ENCODE measurements at regions not wholly inside any gene's neighbourhood (a gene's known extent, or its start where the extent isn't known, plus 50 kb on each side); places are given as distances from the start of the nearest gene placed in this dataset.

DNA sequence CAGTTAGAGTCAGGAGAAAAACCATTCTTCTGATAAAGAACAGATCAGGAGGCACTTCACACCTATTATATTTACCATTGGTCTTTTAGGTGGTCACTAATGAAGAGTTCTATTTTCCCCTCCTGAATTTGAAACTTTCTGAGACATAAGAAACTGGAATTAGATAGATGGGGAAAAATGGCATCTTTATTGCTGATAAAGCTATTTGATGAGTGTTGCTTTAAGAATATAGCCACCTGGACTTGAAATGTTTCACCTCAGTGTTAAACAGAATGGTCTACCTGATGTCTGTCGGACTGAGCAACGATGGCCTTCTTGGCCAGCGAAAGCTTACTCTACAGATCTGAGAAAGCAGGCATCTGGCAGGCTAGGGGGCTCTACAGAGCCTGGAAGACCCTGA, 107.0 kb downstream of the SLITRK5 start (continued):
- TF ChIP-seq, protein P1, sequence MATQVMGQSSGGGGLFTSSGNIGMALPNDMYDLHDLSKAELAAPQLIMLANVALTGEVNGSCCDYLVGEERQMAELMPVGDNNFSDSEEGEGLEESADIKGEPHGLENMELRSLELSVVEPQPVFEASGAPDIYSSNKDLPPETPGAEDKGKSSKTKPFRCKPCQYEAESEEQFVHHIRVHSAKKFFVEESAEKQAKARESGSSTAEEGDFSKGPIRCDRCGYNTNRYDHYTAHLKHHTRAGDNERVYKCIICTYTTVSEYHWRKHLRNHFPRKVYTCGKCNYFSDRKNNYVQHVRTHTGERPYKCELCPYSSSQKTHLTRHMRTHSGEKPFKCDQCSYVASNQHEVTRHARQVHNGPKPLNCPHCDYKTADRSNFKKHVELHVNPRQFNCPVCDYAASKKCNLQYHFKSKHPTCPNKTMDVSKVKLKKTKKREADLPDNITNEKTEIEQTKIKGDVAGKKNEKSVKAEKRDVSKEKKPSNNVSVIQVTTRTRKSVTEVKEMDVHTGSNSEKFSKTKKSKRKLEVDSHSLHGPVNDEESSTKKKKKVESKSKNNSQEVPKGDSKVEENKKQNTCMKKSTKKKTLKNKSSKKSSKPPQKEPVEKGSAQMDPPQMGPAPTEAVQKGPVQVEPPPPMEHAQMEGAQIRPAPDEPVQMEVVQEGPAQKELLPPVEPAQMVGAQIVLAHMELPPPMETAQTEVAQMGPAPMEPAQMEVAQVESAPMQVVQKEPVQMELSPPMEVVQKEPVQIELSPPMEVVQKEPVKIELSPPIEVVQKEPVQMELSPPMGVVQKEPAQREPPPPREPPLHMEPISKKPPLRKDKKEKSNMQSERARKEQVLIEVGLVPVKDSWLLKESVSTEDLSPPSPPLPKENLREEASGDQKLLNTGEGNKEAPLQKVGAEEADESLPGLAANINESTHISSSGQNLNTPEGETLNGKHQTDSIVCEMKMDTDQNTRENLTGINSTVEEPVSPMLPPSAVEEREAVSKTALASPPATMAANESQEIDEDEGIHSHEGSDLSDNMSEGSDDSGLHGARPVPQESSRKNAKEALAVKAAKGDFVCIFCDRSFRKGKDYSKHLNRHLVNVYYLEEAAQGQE (IDR thresholded peaks at IDR 0.05; ENCODE audit: unreplicated experiment) = no peak
- TF ChIP-seq, protein P2, sequence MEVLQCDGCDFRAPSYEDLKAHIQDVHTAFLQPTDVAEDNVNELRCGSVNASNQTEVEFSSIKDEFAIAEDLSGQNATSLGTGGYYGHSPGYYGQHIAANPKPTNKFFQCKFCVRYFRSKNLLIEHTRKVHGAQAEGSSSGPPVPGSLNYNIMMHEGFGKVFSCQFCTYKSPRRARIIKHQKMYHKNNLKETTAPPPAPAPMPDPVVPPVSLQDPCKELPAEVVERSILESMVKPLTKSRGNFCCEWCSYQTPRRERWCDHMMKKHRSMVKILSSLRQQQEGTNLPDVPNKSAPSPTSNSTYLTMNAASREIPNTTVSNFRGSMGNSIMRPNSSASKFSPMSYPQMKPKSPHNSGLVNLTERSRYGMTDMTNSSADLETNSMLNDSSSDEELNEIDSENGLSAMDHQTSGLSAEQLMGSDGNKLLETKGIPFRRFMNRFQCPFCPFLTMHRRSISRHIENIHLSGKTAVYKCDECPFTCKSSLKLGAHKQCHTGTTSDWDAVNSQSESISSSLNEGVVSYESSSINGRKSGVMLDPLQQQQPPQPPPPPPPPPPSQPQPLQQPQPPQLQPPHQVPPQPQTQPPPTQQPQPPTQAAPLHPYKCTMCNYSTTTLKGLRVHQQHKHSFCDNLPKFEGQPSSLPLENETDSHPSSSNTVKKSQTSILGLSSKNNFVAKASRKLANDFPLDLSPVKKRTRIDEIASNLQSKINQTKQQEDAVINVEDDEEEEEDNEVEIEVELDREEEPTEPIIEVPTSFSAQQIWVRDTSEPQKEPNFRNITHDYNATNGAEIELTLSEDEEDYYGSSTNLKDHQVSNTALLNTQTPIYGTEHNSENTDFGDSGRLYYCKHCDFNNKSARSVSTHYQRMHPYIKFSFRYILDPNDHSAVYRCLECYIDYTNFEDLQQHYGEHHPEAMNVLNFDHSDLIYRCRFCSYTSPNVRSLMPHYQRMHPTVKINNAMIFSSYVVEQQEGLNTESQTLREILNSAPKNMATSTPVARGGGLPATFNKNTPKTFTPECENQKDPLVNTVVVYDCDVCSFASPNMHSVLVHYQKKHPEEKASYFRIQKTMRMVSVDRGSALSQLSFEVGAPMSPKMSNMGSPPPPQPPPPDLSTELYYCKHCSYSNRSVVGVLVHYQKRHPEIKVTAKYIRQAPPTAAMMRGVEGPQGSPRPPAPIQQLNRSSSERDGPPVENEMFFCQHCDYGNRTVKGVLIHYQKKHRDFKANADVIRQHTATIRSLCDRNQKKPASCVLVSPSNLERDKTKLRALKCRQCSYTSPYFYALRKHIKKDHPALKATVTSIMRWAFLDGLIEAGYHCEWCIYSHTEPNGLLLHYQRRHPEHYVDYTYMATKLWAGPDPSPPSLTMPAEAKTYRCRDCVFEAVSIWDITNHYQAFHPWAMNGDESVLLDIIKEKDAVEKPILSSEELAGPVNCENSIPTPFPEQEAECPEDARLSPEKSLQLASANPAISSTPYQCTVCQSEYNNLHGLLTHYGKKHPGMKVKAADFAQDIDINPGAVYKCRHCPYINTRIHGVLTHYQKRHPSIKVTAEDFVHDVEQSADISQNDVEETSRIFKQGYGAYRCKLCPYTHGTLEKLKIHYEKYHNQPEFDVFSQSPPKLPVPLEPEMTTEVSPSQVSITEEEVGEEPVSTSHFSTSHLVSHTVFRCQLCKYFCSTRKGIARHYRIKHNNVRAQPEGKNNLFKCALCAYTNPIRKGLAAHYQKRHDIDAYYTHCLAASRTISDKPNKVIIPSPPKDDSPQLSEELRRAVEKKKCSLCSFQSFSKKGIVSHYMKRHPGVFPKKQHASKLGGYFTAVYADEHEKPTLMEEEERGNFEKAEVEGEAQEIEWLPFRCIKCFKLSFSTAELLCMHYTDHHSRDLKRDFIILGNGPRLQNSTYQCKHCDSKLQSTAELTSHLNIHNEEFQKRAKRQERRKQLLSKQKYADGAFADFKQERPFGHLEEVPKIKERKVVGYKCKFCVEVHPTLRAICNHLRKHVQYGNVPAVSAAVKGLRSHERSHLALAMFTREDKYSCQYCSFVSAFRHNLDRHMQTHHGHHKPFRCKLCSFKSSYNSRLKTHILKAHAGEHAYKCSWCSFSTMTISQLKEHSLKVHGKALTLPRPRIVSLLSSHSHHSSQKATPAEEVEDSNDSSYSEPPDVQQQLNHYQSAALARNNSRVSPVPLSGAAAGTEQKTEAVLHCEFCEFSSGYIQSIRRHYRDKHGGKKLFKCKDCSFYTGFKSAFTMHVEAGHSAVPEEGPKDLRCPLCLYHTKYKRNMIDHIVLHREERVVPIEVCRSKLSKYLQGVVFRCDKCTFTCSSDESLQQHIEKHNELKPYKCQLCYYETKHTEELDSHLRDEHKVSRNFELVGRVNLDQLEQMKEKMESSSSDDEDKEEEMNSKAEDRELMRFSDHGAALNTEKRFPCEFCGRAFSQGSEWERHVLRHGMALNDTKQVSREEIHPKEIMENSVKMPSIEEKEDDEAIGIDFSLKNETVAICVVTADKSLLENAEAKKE (CRISPR knock-in tag; IDR thresholded peaks at IDR 0.05) = no peak
- TF ChIP-seq EZH2 (IDR thresholded peaks at IDR 0.05; ENCODE audit: low read depth, unreplicated experiment) = no peak
- TF ChIP-seq, protein P3, sequence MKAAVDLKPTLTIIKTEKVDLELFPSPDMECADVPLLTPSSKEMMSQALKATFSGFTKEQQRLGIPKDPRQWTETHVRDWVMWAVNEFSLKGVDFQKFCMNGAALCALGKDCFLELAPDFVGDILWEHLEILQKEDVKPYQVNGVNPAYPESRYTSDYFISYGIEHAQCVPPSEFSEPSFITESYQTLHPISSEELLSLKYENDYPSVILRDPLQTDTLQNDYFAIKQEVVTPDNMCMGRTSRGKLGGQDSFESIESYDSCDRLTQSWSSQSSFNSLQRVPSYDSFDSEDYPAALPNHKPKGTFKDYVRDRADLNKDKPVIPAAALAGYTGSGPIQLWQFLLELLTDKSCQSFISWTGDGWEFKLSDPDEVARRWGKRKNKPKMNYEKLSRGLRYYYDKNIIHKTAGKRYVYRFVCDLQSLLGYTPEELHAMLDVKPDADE (IDR thresholded peaks at IDR 0.05) = no peak

DNA sequence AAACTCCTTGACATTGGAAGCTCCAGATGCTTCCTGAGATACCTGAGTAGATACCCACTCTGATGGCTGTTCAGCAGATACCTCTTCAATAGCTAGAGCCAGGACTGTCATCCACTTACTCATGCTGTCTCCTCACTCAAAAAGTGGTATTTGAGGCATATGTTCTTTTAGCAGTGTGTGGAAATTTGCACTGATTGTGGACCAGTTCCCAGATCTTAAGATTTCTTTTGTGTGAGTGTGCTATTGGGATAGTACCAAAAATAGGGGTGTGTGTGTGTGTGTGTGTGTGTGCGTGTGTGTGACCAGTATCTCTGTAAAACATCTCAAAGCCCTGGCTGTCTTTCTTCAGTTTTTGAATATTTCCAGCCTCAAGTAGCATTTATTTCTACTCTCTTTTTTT, 108.3 kb downstream of the SLITRK5 start:
- no peaks in the 10 kb centered on the region for H3K9me2 ChIP-seq (ENCODE audit: insufficient read depth)
- no peak overlapping the region for H3K4me2 ChIP-seq
- Mint-ChIP-seq H3K27ac (no peak overlapping the region), H3K4me1 (peaks cover 3% of the 10 kb centered on the region; the same call in 2 of the 3 replicates), H3K36me3 (ENCODE audit: low read depth) (no peaks in the 10 kb centered on the region), H3K27me3 (ENCODE audit: insufficient read depth, low read depth, poor library complexity) (no peaks in the 10 kb centered on the region), H3K9me3 (no peaks in the 10 kb centered on the region), H3K4me3 (no peak overlapping the region)
- no peaks in the 10 kb centered on the region for H3F3A ChIP-seq (replicated peaks; ENCODE audit: low read depth)
- no peaks in the 10 kb centered on the region for H3K36me3 ChIP-seq (ENCODE audit: insufficient read depth)
- H4K20me1 ChIP-seq (replicated peaks; ENCODE audit: insufficient read depth) = no peaks in the 10 kb centered on the region
- no peak overlapping the region for H3K4me3 ChIP-seq
- H3K27me3 ChIP-seq (ENCODE audit: insufficient read depth) = peaks cover 10% of the 10 kb centered on the region
- DNase-seq (ENCODE audit: low spot score) = no peak
- no peak for ATAC-seq
- H3K4me1 ChIP-seq (ENCODE audit: insufficient read depth) = no peaks in the 10 kb centered on the region
- H3K79me2 ChIP-seq (replicated peaks; ENCODE audit: insufficient read depth) = no peaks in the 10 kb centered on the region
- no peak overlapping the region for H3K27ac ChIP-seq (ENCODE audit: low read depth)
- H2AFZ ChIP-seq = no peak overlapping the region
- TF ChIP-seq, protein P4, sequence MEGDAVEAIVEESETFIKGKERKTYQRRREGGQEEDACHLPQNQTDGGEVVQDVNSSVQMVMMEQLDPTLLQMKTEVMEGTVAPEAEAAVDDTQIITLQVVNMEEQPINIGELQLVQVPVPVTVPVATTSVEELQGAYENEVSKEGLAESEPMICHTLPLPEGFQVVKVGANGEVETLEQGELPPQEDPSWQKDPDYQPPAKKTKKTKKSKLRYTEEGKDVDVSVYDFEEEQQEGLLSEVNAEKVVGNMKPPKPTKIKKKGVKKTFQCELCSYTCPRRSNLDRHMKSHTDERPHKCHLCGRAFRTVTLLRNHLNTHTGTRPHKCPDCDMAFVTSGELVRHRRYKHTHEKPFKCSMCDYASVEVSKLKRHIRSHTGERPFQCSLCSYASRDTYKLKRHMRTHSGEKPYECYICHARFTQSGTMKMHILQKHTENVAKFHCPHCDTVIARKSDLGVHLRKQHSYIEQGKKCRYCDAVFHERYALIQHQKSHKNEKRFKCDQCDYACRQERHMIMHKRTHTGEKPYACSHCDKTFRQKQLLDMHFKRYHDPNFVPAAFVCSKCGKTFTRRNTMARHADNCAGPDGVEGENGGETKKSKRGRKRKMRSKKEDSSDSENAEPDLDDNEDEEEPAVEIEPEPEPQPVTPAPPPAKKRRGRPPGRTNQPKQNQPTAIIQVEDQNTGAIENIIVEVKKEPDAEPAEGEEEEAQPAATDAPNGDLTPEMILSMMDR (conservative IDR thresholded peaks at IDR 0.05; ENCODE audit: low read depth in 2 of 2) = no peak
- TF ChIP-seq JUNB (IDR thresholded peaks at IDR 0.05; ENCODE audit: unreplicated experiment) = no peak
- no peak for TF ChIP-seq CREB1 (CRISPR knock-in tag; IDR thresholded peaks at IDR 0.05; ENCODE audit: low read depth)

Data from GM23338 (cell line).